SHP77 (cell line): ENCODE measurements at regions not wholly inside any gene's neighbourhood (a gene's known extent, or its start where the extent isn't known, plus 50 kb on each side); places are given as distances from the start of the nearest gene placed in this dataset.
"Not testable (repeated sequence)": the region's sequence is repeated elsewhere in the genome, so short reads cannot be mapped to it uniquely, and the experiment has no call there.

Experiments
- DNase-seq, 2 experiments: peaks; one replicate each; lab custom pipeline; 2025; lab: John Stamatoyannopoulos, UW

- no peak for DNase-seq
Measured at GRCh38 chr21:35164971-35165483, 115.9 kb upstream of the RUNX1 start.

- DNase-seq = no peak
Measured at GRCh38 chr21:35164380-35164779, 115.3 kb upstream of the RUNX1 start.

- DNase-seq = no peak
Measured at GRCh38 chr21:35163411-35163810, 114.3 kb upstream of the RUNX1 start.

GRCh38 chr21:35162831-35163230 is 113.7 kb upstream of the RUNX1 start:
- DNase-seq = no peak

- no peak for DNase-seq
Measured at GRCh38 chr21:35159881-35160280, 110.8 kb upstream of the RUNX1 start.

GRCh38 chr21:35157374-35157773 is 108.3 kb upstream of the RUNX1 start:
- DNase-seq = not testable (repeated sequence)

GRCh38 chr21:35156293-35157278 is 107.5 kb upstream of the RUNX1 start:
- DNase-seq = no peak

- no peak for DNase-seq
Measured at GRCh38 chr21:35154788-35155187, 105.7 kb upstream of the RUNX1 start.

- DNase-seq = no peak
Measured at GRCh38 chr21:35153671-35154070, 104.6 kb upstream of the RUNX1 start.

GRCh38 chr21:35150562-35151226 is 101.6 kb upstream of the RUNX1 start:
- no peak for DNase-seq

- no peak for DNase-seq
Measured at GRCh38 chr21:35149698-35150097, 100.6 kb upstream of the RUNX1 start.

GRCh38 chr21:35147439-35147838 is 98.3 kb upstream of the RUNX1 start:
- DNase-seq = no peak

GRCh38 chr21:35145626-35146233 is 96.6 kb upstream of the RUNX1 start:
- no peak for DNase-seq

- no peak for DNase-seq
Measured at GRCh38 chr21:35144978-35145377, 95.9 kb upstream of the RUNX1 start.

- DNase-seq = no peak
Measured at GRCh38 chr21:35142036-35142815, 93.1 kb upstream of the RUNX1 start.

GRCh38 chr21:35139382-35139715 is 90.2 kb upstream of the RUNX1 start:
- no peak for DNase-seq

- DNase-seq = no peak
Measured at GRCh38 chr21:35138665-35139381, 89.7 kb upstream of the RUNX1 start.

GRCh38 chr21:35136586-35137219 is 87.6 kb upstream of the RUNX1 start:
- no peak for DNase-seq

GRCh38 chr21:35136106-35136505 is 87.0 kb upstream of the RUNX1 start:
- no peak for DNase-seq

GRCh38 chr21:35135481-35135880 is 86.4 kb upstream of the RUNX1 start:
- no peak for DNase-seq

- DNase-seq = no peak
Measured at GRCh38 chr21:35134309-35134708, 85.2 kb upstream of the RUNX1 start.
